Stimulated activated naive CD4-positive, alpha-beta T cell (primary cell): ENCODE measurements at regions not wholly inside any gene's neighbourhood (a gene's known extent, or its start where the extent isn't known, plus 50 kb on each side); places are given as distances from the start of the nearest gene placed in this dataset.
"Not testable (repeated sequence)": the region's sequence is repeated elsewhere in the genome, so short reads cannot be mapped to it uniquely, and the experiment has no call there.

Experiments
- DNase-seq, 6 experiments: peaks; one replicate each; lab custom pipeline; 2025; lab: John Stamatoyannopoulos, UW

DNA sequence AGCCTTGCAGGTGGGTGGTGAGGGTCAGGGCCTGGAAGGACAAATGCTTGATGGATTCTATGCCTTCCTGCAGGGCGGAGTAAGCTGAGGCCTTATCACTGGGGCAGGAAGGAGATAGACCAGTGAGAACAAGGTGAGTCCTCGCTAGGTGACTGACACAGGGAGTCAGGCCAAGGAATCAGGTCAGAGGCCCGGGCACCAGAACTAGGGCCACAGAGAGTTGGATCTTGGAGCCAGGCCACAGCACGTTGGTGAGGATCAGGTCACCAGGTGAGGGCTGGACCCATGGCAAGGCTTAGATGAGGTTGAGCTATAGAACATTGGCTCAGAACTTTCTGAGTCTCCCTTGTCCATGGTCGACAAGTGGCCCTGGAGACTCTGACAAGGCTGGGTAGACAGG lies 328.2 kb downstream of the FOXO1 start:
- no peak for DNase-seq

GRCh38 chr13:40340368-40341095 lies 325.9 kb downstream of the FOXO1 start:
- no peak for DNase-seq

GRCh38 chr13:40341096-40341471 lies 325.4 kb downstream of the FOXO1 start:
- DNase-seq: no peak

- no peak for DNase-seq
Observed at GRCh38 chr13:40341501-40341900, 324.9 kb downstream of the FOXO1 start.

- no peak for DNase-seq
Observed at GRCh38 chr13:40342461-40342860, 324.0 kb downstream of the FOXO1 start.

DNA sequence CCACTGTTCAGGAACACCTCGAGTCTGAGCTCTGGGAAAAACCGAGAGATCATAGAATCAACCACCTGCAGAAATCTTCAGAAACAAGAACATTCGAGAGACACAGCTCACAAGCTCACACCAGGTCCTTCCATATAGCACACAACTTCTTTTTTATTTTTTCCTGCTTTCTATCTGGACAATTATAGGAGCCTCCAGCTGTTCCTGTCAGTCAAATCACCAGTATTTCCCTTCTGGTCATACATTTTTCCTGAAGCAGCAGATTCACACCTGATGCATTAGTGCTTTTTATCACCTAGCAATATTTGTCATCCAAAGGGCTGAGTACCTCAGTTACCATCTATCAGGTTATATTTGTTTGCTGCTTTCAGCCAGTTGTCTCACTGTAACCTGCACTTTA lies 323.5 kb downstream of the FOXO1 start:
- no peak for DNase-seq

DNA sequence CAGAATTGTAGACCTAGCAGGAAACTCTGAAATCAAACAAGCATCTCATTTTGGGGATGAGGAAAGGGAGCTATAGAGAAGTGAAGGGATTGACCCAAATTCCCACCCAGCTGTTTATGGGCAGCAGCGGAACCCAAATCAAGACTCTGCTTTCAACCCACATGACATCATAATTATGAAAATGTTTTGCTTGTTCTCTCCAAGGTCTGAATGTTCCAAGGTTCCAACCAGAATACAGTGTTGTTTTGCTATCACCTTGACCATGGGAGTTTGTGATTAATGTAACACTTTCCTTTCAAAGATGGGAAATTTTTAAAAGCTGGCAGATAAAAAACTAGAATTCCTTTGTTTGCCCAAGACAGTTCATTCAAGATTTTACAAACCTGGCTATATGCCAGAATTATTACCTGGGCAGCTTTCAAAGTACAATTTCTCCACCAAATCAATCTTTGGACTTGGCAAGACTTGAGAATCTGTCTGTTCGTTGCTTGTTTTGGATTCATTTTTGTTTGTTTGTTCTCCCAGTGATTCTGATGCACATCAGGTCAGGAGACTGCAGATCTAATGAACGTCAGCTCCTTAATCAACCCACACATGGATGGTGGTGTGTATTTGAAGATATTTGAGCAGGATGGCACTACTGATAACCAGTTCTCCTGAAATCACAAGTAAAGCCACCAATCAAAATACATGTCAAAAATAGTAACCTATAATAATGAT lies 322.7 kb downstream of the FOXO1 start:
- DNase-seq: no peak

DNA sequence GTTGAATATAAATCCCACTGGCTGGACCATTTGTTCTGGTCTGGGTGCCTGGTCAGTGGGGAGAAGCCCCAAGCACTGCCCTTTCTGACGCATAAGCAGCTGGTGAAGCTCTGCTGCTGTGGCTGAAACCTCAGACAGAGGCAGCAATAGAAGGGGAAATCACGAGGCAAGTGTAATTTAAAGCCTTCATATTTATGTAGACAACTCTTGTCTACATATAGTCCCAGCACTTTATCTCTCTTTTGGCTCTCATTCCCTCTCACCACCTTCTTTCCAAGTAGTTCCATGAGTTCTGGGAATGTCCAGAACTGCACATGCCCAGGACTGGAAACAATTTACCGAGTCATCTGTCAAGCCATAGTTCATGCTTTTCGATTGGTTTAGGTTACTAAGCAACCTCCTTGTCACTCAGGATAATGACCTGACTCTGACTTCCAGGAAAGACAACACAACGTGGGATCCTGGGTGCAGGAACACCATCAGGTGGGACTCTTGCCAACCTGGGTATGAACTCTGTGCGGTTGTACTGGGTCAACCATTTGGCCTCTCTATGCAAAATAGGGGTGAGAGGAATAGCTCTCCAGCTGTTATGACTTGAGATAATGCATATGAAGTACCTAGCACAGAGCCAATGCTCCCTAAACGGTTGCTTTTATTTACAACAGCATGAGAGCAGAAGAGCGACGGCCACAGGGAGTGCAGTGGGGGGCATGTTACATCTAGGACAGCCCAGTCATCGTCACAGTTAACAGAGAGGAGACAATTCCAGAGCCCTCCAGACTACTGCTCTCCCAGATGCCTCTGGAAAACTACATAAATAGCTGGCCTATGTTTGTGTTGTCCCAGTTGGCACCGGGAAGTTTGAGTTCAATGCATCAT lies 321.9 kb downstream of the FOXO1 start:
- DNase-seq: no peak

GRCh38 chr13:40345149-40345514 lies 321.3 kb downstream of the FOXO1 start:
- DNase-seq: no peak

DNA sequence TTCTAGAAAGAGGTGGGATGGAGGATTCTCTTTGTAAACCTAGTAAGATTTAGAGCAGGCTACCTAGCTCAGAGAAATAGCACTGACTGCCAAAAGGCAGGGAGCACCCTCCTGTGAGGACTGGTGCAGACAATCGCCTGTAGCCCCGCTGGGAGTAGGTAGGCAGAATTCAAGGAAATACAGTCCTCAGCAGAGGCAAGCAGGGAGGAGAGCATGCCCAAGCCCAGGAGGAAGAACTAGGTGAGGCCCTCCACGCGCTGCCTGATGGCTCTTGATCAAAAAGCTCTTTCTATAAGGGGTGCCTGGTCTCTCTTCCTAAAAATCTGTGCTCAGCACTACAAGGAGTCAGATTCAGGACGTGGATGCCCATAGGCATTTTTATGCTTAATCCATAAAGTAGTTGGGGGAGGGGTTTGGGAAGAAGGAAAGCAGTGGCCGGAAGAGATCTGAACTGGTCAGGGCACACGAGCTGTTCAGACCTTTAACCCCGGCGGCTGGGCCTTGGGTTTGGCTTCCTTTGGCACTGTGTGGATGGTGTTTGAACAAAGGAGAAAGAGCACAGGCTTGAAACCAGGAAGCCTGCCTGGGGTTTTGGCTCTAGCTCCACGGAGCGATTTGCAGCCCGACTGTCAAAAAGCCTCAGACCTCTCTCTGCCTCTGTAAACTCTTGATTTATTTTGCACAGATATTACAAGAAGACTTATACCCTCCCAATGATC lies 320.6 kb downstream of the FOXO1 start:
- no peak for DNase-seq

DNA sequence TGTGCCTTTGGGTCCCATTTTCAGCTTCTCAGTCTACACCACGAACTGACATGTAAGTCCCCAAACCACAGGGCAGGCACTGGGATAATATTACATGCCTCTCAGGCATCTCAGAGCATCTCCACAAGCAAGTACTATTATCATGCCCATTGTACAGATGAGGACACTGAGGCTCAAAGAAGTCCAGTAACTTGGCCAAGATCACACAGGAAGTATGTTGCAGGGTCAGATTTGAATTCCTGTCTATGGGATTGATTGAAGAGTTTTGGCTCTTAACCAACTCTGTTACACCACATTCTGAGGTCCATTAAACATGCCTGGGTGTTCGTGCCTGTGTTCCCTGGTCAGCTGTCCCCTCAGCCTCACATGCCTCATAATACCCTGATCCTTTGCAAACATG lies 319.8 kb downstream of the FOXO1 start:
- DNase-seq: no peak

DNA sequence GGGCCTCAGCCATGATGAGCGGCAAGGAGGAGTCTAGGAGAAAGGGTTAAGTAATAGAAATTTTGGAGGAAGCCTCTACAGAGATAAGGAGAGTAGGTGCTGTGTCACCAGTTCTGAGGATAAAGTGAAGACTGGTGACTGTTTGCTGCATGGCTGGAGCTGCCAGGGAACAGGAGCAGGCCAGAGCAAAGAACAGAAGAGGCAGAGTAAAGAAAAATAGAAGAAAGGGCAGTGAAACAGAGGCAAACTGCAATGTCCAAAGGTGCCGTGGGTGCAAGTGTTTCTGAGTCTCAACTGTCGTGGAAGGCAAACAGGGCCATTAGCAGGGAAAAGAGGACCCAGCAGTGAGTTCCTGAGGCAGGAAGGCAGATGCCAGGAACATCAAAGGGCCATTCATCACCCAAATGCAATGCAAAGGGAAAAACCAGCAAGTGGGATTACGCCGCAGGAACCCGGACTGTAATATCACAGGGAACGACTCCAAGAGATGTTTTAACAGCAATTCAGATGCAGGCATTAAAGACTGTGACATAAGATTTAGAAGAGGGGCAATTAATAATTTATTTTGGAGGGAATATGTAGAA lies 318.3 kb downstream of the FOXO1 start:
- no peak for DNase-seq

DNA sequence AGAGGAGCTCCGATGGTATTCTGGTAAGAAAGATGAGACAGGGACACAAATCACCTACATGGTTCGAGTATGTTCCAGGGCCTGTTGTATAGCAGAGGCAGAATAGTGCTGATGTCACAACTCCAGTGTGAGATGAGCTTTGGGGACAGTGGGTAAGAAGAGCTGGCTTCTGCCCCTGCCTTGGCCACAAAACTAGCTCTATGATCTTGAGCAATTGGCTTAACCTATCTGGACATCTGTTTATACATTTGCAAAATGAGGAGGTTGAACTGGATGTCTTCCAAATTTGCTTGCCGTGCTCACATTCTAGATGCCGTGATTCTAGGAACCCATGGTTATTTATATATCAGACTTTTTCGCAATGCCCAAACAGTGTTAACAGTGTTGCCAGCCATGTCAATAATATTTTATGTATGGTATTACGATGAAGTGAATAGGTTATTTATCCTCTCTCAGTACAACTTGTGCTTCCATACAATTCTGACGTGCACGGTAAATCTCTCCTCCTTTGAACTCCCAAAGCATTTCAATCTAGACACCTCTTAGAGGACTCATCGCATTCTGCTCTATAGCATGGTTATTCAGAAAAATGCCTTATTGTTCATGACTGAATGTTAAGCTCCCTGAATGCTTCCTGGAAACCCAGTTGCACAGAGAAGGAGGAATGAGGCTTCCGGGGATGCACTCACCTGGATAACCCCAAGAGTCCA lies 316.0 kb downstream of the FOXO1 start:
- DNase-seq: no peak

- DNase-seq: no peak
Observed at GRCh38 chr13:40351537-40352379, 314.7 kb downstream of the FOXO1 start.

GRCh38 chr13:40352380-40352778 lies 314.1 kb downstream of the FOXO1 start:
- no peak for DNase-seq

- DNase-seq: no peak
Observed at GRCh38 chr13:40352802-40353562, 313.5 kb downstream of the FOXO1 start.

- no peak for DNase-seq
Observed at GRCh38 chr13:40355126-40355724, 311.2 kb downstream of the FOXO1 start.

- DNase-seq: no peak
Observed at GRCh38 chr13:40356011-40356410, 310.4 kb downstream of the FOXO1 start.

DNA sequence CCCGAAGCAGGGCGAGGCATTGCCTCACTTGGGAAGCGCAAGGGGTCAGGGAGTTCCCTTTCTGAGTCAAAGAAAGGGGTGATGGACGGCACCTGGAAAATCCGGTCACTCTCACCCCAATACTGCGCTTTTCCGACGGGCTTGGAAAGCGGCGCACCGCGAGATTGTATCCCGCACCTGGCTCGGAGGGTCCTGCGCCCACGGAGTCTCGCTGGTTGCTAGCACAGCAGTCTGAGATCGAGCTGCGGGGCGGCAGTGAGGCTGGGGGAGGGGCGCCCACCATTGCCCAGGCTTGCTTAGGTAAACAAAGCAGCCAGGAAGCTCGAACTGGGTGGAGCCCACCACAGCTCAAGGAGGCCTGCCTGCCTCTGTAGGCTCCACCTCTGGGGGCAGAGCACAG lies 310.0 kb downstream of the FOXO1 start:
- DNase-seq: not testable (repeated sequence)
